Endothelial cell of umbilical vein (primary cell): ENCODE measurements at regions not wholly inside any gene's neighbourhood (a gene's known extent, or its start where the extent isn't known, plus 50 kb on each side); places are given as distances from the start of the nearest gene placed in this dataset.

ENCODE experiments used
- MYC ChIP-seq: IDR thresholded peaks from one replicate; pipeline ENCODE4 v1.6.1; 2011; ENCODE audit warnings: mild to moderate bottlenecking, low read depth, low read length
- POLR2A ChIP-seq: IDR thresholded peaks from 2 replicates; pipeline ENCODE4 v1.6.1; 2012; ENCODE audit warnings: low read depth, mild to moderate bottlenecking, control low read depth, low read length
- POLR2AphosphoS5 ChIP-seq: IDR thresholded peaks from 2 replicates; pipeline ENCODE4 v1.6.1; 2012; ENCODE audit warnings: low read depth, mild to moderate bottlenecking, control low read depth, low read length, moderate library complexity; ENCODE audit not compliant: insufficient read depth
- TF ChIP-seq, protein P1 (sequence below), 2 donors: IDR thresholded peaks; 1 replicate in 1 of 2; 2 replicates in 1 of 2; pipeline ENCODE4 v1.5.1; 2011; ENCODE audit warnings: low read length in 2 of 2, mild to moderate bottlenecking in 2 of 2, moderate library complexity in 2 of 2, control low read depth in 1 of 2, inconsistent platforms in 1 of 2, low read depth in 1 of 2; ENCODE audit not compliant: insufficient read depth in 1 of 2; ENCODE audit errors: extremely low read depth in 1 of 2

DNA sequence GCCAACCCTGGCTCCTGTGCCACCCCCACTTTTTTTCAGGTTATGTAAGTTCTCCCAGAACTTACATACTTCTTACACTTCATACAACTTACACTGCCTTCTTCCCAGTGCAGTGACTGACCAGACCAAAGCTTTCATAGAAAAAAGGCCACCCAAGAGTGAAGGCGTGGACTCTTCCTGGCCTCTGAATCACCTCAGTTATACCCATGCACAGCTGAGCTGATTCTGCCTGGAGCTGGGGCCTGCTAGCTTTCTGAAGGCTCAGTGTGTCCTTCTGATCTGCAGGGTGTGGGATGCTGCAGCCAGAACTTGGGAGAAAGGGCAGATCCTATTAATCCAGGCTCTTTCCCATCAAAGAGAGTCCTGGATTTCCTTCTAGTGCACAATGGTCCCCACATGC is 216.1 kb downstream of the TTC32 start:
- TF ChIP-seq, protein P1, sequence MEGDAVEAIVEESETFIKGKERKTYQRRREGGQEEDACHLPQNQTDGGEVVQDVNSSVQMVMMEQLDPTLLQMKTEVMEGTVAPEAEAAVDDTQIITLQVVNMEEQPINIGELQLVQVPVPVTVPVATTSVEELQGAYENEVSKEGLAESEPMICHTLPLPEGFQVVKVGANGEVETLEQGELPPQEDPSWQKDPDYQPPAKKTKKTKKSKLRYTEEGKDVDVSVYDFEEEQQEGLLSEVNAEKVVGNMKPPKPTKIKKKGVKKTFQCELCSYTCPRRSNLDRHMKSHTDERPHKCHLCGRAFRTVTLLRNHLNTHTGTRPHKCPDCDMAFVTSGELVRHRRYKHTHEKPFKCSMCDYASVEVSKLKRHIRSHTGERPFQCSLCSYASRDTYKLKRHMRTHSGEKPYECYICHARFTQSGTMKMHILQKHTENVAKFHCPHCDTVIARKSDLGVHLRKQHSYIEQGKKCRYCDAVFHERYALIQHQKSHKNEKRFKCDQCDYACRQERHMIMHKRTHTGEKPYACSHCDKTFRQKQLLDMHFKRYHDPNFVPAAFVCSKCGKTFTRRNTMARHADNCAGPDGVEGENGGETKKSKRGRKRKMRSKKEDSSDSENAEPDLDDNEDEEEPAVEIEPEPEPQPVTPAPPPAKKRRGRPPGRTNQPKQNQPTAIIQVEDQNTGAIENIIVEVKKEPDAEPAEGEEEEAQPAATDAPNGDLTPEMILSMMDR (IDR thresholded peaks at IDR 0.05; ENCODE audit: extremely low read depth in 1 of 2, insufficient read depth in 1 of 2, low read depth in 1 of 2, low read length in 2 of 2) = no peak
- TF ChIP-seq POLR2A (no peak), MYC (no peak), POLR2AphosphoS5 (no peak)
